ENCODE measurements at regions not wholly inside any gene's neighbourhood (a gene's known extent, or its start where the extent isn't known, plus 50 kb on each side); places are given as distances from the start of the nearest gene placed in this dataset.
"Not testable (repeated sequence)": the region's sequence is repeated elsewhere in the genome, so short reads cannot be mapped to it uniquely, and the experiment has no call there.

DNA sequence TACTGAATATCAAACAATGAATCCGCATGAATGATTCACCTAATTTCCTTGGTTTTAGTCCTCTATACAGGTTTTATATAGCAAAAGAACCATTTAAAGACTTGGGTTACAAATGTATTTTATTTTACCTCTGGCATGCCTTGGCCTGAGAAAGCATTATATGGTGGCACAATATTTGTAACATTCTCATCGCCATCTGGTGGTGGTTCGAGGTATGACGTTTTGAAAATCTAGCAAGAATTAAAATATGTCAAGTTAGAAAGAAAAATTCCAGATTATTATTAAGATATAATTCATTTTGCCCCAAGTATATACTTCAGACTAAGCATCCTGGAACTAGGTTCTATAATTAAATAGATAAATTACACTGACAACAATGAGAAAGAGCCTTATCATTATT lies 445.9 kb downstream of the ZNF33B start:
- TF ChIP-seq, protein P1, sequence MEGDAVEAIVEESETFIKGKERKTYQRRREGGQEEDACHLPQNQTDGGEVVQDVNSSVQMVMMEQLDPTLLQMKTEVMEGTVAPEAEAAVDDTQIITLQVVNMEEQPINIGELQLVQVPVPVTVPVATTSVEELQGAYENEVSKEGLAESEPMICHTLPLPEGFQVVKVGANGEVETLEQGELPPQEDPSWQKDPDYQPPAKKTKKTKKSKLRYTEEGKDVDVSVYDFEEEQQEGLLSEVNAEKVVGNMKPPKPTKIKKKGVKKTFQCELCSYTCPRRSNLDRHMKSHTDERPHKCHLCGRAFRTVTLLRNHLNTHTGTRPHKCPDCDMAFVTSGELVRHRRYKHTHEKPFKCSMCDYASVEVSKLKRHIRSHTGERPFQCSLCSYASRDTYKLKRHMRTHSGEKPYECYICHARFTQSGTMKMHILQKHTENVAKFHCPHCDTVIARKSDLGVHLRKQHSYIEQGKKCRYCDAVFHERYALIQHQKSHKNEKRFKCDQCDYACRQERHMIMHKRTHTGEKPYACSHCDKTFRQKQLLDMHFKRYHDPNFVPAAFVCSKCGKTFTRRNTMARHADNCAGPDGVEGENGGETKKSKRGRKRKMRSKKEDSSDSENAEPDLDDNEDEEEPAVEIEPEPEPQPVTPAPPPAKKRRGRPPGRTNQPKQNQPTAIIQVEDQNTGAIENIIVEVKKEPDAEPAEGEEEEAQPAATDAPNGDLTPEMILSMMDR (IDR thresholded peaks at IDR 0.05) = peak in 5 of 6 experiments; percentile 32 to 61 (median 36)
- TF ChIP-seq POLR2A (IDR thresholded peaks at IDR 0.05) = not testable (repeated sequence)
